ENCODE measurements at regions not wholly inside any gene's neighbourhood (a gene's known extent, or its start where the extent isn't known, plus 50 kb on each side); places are given as distances from the start of the nearest gene placed in this dataset.

DNA sequence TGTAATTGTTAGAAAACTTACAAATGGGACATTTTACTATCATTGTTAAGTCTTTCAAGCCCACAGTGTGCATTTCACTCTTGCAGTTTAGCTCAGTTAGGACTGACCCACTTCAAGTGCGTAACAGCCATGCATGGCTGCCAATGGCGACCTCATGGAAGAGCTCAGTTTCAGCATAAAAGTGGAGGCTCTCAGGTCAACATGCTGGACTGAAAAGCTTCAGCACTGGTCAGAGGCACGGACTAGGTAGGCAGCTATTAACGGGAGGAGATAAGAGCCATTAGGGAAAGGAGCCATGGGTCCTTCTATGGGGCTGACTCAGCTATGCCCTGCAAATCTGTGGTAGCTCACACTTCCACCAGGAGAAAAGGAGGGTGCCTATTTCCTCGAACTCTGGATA lies 101.8 kb downstream of the TTLL2 start:
- TF ChIP-seq, protein P1, sequence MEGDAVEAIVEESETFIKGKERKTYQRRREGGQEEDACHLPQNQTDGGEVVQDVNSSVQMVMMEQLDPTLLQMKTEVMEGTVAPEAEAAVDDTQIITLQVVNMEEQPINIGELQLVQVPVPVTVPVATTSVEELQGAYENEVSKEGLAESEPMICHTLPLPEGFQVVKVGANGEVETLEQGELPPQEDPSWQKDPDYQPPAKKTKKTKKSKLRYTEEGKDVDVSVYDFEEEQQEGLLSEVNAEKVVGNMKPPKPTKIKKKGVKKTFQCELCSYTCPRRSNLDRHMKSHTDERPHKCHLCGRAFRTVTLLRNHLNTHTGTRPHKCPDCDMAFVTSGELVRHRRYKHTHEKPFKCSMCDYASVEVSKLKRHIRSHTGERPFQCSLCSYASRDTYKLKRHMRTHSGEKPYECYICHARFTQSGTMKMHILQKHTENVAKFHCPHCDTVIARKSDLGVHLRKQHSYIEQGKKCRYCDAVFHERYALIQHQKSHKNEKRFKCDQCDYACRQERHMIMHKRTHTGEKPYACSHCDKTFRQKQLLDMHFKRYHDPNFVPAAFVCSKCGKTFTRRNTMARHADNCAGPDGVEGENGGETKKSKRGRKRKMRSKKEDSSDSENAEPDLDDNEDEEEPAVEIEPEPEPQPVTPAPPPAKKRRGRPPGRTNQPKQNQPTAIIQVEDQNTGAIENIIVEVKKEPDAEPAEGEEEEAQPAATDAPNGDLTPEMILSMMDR (IDR thresholded peaks at IDR 0.05), result no peak
- TF ChIP-seq POLR2A (IDR thresholded peaks at IDR 0.05), result no peak
